ENCODE measurements at regions not wholly inside any gene's neighbourhood (a gene's known extent, or its start where the extent isn't known, plus 50 kb on each side); places are given as distances from the start of the nearest gene placed in this dataset.

GRCh38 chr18:10386956-10387355 is 67.5 kb upstream of the APCDD1 start:
- no peak for TF ChIP-seq POLR2A (IDR thresholded peaks at IDR 0.05)
- no peak for TF ChIP-seq CTCF (IDR thresholded peaks at IDR 0.05)
- no peaks in the 10 kb centered on the region for H3K9me3 ChIP-seq
- no peaks in the 10 kb centered on the region for H3K27me3 ChIP-seq
- no peak for DNase-seq
- intact Hi-C loops (cut with DNase I): no loop called here
- no peaks in the 10 kb centered on the region for H3K4me1 ChIP-seq
- H3K36me3 ChIP-seq: no peaks in the 10 kb centered on the region
- H3K27ac ChIP-seq: no peak overlapping the region
- H3K4me3 ChIP-seq (replicated peaks in 1 of 3): no peak overlapping the region
- whole genome bisulfite sequencing, 2 donors: 86 to 87% methylated on average over 2 of the region's 2 CpGs

GRCh38 chr18:10387399-10387798 is 67.0 kb upstream of the APCDD1 start:
- Histone ChIP-seq H3K27me3 (no peaks in the 10 kb centered on the region), H3K27ac (no peak overlapping the region), H3K9me3 (no peaks in the 10 kb centered on the region), H3K36me3 (no peaks in the 10 kb centered on the region), H3K4me3 (replicated peaks in 1 of 3) (no peak overlapping the region), H3K4me1 (no peaks in the 10 kb centered on the region)
- no peak for TF ChIP-seq POLR2A (IDR thresholded peaks at IDR 0.05)
- no peak for TF ChIP-seq CTCF (IDR thresholded peaks at IDR 0.05)
- DNase-seq: no peak
- WGBS, 2 donors: 85 to 89% methylated on average over 3 of the region's 3 CpGs
- intact Hi-C loops (cut with DNase I): no loop called here

- DNase-seq: no peak
- no peak overlapping the region for H3K27ac ChIP-seq
- H3K4me1 ChIP-seq: no peaks in the 10 kb centered on the region
- no peaks in the 10 kb centered on the region for H3K9me3 ChIP-seq
- no peaks in the 10 kb centered on the region for H3K27me3 ChIP-seq
- intact Hi-C loops (cut with DNase I): no loop called here
- H3K4me3 ChIP-seq (replicated peaks in 1 of 3): no peak overlapping the region
- 81 to 90% methylated on average over 2 of the region's 2 CpGs for WGBS, 2 donors
- TF ChIP-seq POLR2A (IDR thresholded peaks at IDR 0.05): no peak
- no peak for TF ChIP-seq CTCF (IDR thresholded peaks at IDR 0.05)
- H3K36me3 ChIP-seq: no peaks in the 10 kb centered on the region
Measured at GRCh38 chr18:10388373-10388772, 66.1 kb upstream of the APCDD1 start.

- H3K4me3 ChIP-seq (replicated peaks in 1 of 3): no peak overlapping the region
- H3K27ac ChIP-seq: no peak overlapping the region
- no peaks in the 10 kb centered on the region for H3K4me1 ChIP-seq
- DNase-seq: no peak
- H3K27me3 ChIP-seq: no peaks in the 10 kb centered on the region
- TF ChIP-seq CTCF (IDR thresholded peaks at IDR 0.05) (no peak), POLR2A (IDR thresholded peaks at IDR 0.05) (no peak)
- no peaks in the 10 kb centered on the region for H3K9me3 ChIP-seq
- no peaks in the 10 kb centered on the region for H3K36me3 ChIP-seq
- intact Hi-C loops (cut with DNase I): no loop called here
Measured at GRCh38 chr18:10391506-10391905, 62.9 kb upstream of the APCDD1 start.

- DNase-seq: no peak
- no peak for TF ChIP-seq CTCF (IDR thresholded peaks at IDR 0.05)
- no peak for TF ChIP-seq POLR2A (IDR thresholded peaks at IDR 0.05)
- Histone ChIP-seq H3K9me3 (no peaks in the 10 kb centered on the region), H3K27me3 (no peaks in the 10 kb centered on the region), H3K27ac (no peak overlapping the region), H3K4me1 (no peaks in the 10 kb centered on the region), H3K36me3 (no peaks in the 10 kb centered on the region), H3K4me3 (replicated peaks in 1 of 3) (no peak overlapping the region)
- intact Hi-C loops (cut with DNase I): no loop called here
- WGBS, 2 donors: 90% methylated on average over 4 of the region's 4 CpGs
Measured at GRCh38 chr18:10397004-10397403, 57.4 kb upstream of the APCDD1 start.
